Memory B cell (primary cell): ENCODE measurements at regions not wholly inside any gene's neighbourhood (a gene's known extent, or its start where the extent isn't known, plus 50 kb on each side); places are given as distances from the start of the nearest gene placed in this dataset.

Experiments
- ATAC-seq: fragments of 150-1000 bp; cut with Tn5 transposase; 2 replicates; pipeline ENCODE4 v1.10.0; 2021; ENCODE audit warnings: low read depth, mild to moderate bottlenecking, moderate library complexity
- DNase-seq, 2 donors: peaks; one replicate each; pipeline ENCODE4 v3.0.0; 2022; ENCODE audit warnings: low spot score in 2 of 2
- H3K27ac Mint-ChIP-seq: one replicate; pipeline ENCODE4 v1.8.0; 2022; ENCODE audit warnings: mild to moderate bottlenecking, moderate library complexity, mixed read lengths
- H3K27me3 Mint-ChIP-seq: one replicate; pipeline ENCODE4 v1.8.0; 2022; ENCODE audit warnings: mixed read lengths
- H3K36me3 Mint-ChIP-seq: one replicate; pipeline ENCODE4 v1.8.0; 2022; ENCODE audit warnings: mild to moderate bottlenecking, mixed read lengths
- H3K4me1 Mint-ChIP-seq: one replicate; pipeline ENCODE4 v1.8.0; 2022; ENCODE audit warnings: mixed read lengths
- H3K4me3 Mint-ChIP-seq: one replicate; pipeline ENCODE4 v1.8.0; 2022; ENCODE audit warnings: mild to moderate bottlenecking, moderate library complexity, mixed read lengths
- H3K9me3 Mint-ChIP-seq: one replicate; pipeline ENCODE4 v1.8.0; 2022; ENCODE audit warnings: mixed read lengths

DNA sequence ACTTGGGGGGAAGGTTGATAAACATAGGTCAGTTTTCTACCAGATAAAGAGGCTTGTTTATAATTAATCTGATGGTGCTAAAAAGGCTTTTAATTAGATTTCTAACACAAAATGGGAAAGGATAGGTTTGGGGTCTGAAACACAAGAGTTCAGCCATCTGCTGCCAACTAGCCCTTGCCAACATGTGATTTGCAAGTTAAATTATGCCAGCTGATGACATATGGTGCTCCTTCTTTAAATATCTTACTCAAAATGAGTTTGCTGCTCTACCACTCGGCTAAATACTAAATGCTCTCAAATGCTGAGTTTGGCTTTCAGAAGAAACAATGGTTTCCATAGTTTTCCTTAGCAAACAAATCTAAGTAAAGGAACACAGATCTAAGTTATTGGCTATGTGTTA, 557.8 kb upstream of the CCDC54 start:
- Mint-ChIP-seq H3K9me3 (no peaks in the 10 kb centered on the region), H3K36me3 (no peaks in the 10 kb centered on the region), H3K27me3 (peaks cover 2% of the 10 kb centered on the region), H3K27ac (no peak overlapping the region), H3K4me3 (no peak overlapping the region), H3K4me1 (no peaks in the 10 kb centered on the region)
- no peak for ATAC-seq
- DNase-seq, result no peak

DNA sequence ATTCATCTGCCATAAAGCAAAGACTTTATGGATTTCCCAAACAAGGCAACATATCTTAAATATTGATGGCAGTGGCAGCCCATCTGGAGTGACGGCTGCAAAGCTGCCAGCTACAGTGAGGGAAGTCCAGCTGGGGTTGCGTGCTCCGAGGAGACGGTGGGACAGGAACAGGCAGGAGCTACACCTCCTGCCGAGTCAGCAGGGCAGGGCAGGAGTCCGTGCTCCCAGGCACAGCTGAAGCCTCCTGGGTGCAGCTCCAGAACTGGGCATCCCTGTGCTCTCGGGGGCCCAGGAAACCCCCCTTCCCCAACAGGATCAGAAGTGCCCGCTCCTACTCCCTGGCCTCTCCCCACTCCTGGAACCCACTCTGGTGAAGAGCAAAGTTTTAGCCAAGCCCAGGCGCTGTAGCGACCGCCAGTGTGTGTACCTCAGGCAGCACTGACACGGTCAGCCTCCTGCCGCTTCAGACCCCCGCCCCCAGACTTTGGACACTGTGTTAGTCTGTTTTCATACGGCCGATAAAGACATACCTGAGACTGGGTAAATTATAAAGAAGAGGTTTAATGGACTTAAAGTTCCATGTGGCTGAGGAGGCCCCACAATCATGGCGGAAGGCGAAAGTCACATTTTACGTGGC, 556.4 kb upstream of the CCDC54 start:
- no peak for DNase-seq
- no peaks in the 10 kb centered on the region for H3K4me1 Mint-ChIP-seq

DNA sequence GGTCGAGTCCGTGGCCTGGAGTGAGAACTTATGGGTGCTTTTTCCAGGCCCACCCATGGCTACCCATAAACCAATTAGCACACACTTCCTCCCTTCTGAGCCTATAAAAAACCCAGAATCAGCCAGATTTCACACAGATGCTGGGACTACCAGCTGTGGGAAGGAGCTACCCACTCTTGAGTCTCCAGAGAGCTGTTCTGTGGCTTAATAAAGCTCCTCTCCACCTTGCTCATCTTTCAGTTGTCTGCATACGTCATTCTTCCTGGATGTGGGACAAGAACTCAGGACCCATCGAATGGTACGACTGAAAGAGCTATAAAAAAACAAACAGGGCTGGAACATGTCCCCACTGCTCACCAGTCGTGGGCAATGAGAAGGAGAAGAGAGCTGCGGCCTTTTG, 555.4 kb upstream of the CCDC54 start:
- Mint-ChIP-seq H3K4me3 (no peak overlapping the region), H3K27ac (no peak overlapping the region), H3K27me3 (peaks cover 2% of the 10 kb centered on the region), H3K36me3 (no peaks in the 10 kb centered on the region), H3K9me3 (no peaks in the 10 kb centered on the region), H3K4me1 (no peaks in the 10 kb centered on the region)
- DNase-seq (no peak), ATAC-seq (no peak)

More for the DNA sequence above, 556.4 kb upstream of the CCDC54 start:
- no peak overlapping the region for H3K27ac Mint-ChIP-seq
- ATAC-seq, result no peak
- peaks cover 2% of the 10 kb centered on the region for H3K27me3 Mint-ChIP-seq
- no peaks in the 10 kb centered on the region for H3K9me3 Mint-ChIP-seq
- no peak overlapping the region for H3K4me3 Mint-ChIP-seq
- H3K36me3 Mint-ChIP-seq, result no peaks in the 10 kb centered on the region

DNA sequence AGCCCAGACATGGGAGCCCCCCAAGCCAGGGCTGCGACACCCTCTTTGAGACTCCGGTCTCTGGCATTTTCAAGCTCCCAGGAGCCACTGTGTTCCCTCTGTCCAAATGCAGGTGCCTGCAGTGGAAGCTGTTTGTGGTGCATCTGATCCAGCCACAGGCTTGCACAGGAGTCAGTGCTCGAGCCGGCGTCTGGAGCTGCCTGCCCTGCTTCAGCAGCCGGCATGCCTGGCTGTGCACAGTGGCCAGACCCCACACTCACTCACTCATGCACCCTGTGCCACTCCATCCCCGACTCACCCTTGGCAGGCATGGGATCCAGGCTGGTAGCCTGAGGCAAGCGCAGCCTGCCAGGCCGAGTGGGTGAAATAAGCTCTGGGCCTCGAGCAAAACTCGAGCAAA, 555.0 kb upstream of the CCDC54 start:
- H3K9me3 Mint-ChIP-seq, result no peaks in the 10 kb centered on the region
- no peaks in the 10 kb centered on the region for H3K36me3 Mint-ChIP-seq
- ATAC-seq (no peak), DNase-seq (no peak)
- no peak overlapping the region for H3K4me3 Mint-ChIP-seq
- no peak overlapping the region for H3K27ac Mint-ChIP-seq
- H3K27me3 Mint-ChIP-seq, result peaks cover 2% of the 10 kb centered on the region
- H3K4me1 Mint-ChIP-seq, result no peaks in the 10 kb centered on the region

DNA sequence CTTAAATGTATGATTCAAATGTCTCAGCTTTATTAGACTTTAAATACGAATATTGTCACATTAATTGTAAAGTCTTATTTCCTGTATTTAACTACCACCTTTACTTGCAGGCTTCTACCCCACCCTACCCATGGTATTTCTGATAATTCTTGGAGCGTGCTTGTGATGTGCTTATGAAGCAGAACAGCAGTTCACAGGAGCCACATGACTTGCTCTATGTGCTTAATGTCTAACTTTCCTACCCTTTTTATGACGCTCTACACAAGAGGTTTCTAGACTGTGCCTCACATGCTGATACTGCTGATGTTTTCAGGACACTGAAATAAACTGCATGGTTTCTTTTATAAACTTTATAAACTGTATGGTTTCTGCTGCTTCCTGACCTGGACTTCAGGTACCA, 553.5 kb upstream of the CCDC54 start:
- DNase-seq (no peak), ATAC-seq (no peak)
- H3K27ac Mint-ChIP-seq, result no peak overlapping the region
- no peaks in the 10 kb centered on the region for H3K4me1 Mint-ChIP-seq
- peaks cover 1% of the 10 kb centered on the region for H3K27me3 Mint-ChIP-seq
- H3K4me3 Mint-ChIP-seq, result no peak overlapping the region
- no peaks in the 10 kb centered on the region for H3K9me3 Mint-ChIP-seq
- no peaks in the 10 kb centered on the region for H3K36me3 Mint-ChIP-seq

DNA sequence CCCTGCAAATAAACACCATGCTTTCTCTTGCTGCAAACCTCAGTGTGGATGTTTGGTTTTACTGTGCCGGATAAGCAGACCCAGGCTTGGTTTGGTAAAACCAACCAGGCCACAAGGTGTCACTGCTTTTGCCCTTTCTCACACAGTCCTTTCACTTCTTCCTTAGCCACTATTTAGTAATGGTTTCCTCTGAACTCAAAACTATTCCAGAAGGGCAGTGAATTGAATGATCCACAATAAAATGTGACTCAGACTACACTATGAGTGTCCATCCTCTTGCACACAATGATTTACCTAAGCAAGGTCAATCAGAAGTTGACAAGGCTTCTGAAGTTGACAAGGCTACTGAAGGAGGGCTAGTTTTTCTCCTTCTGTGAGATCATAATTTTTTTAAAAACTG, 552.4 kb upstream of the CCDC54 start:
- no peak for ATAC-seq
- peaks cover 1% of the 10 kb centered on the region for H3K27me3 Mint-ChIP-seq
- no peaks in the 10 kb centered on the region for H3K9me3 Mint-ChIP-seq
- no peak for DNase-seq
- no peak overlapping the region for H3K27ac Mint-ChIP-seq
- no peak overlapping the region for H3K4me3 Mint-ChIP-seq
- no peaks in the 10 kb centered on the region for H3K4me1 Mint-ChIP-seq
- no peaks in the 10 kb centered on the region for H3K36me3 Mint-ChIP-seq

DNA sequence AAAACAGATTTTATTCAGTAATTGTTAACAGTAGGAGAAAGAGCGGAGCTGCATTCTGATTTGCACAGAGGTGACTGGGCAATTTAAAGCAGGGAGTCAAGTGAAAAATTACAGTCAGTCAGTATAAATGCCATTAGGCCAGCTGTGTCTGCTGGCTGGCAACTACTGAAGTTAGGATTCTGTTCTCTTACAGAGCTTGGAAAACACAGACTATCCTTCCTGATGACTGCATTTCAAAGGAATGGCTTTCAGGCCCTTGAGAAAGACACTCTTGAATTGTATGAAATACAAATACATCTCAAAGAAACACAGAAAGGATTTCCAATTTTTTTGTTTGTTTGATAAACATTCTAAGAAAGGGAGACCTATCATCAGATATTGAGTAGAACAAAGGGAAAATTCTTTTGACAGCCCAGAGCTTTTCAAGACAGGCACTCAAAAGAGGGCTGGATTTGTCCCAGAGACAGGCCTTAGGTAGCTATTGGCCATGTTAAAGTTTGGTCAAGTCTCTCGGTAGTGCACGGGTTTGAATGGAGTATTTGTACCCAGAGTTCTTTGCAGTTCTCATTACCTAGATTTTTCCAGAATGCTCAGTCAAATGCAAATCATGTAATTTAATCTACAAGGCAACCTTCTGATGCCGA, 551.2 kb upstream of the CCDC54 start:
- H3K9me3 Mint-ChIP-seq, result peaks cover 2% of the 10 kb centered on the region
- H3K4me3 Mint-ChIP-seq, result no peak overlapping the region
- H3K36me3 Mint-ChIP-seq, result no peaks in the 10 kb centered on the region
- DNase-seq, result no peak
- no peak overlapping the region for H3K27ac Mint-ChIP-seq
- H3K27me3 Mint-ChIP-seq, result peaks cover 1% of the 10 kb centered on the region
- H3K4me1 Mint-ChIP-seq, result no peaks in the 10 kb centered on the region
- ATAC-seq, result no peak

DNA sequence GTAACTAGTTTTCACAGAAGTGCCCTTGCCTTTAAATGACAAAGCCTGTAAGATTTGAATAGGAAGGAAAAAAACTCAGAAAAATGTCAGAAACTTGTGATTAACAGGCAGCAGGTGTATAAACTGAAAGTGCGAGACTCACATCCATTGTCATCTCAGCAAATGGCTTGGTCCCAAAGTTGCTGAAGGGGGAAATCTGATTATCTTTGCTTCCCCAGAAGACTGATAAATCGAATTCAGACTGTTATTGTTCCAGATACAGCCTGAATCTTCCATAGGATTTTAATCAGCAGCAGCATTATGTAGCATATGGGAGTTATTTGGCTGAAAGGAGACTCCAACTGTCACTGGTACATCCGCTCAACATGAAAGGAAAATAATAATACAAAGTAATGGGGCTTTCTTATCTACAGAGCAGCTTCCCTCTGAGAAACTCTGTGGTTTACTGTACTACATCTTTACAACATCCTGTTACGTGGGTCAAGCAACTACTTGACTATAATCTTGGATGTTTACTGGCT, 550.4 kb upstream of the CCDC54 start:
- no peak for ATAC-seq
- Mint-ChIP-seq H3K27me3 (no peaks in the 10 kb centered on the region), H3K36me3 (no peaks in the 10 kb centered on the region), H3K27ac (no peak overlapping the region), H3K4me1 (no peaks in the 10 kb centered on the region), H3K4me3 (no peak overlapping the region), H3K9me3 (peaks cover 2% of the 10 kb centered on the region)
- no peak for DNase-seq

DNA sequence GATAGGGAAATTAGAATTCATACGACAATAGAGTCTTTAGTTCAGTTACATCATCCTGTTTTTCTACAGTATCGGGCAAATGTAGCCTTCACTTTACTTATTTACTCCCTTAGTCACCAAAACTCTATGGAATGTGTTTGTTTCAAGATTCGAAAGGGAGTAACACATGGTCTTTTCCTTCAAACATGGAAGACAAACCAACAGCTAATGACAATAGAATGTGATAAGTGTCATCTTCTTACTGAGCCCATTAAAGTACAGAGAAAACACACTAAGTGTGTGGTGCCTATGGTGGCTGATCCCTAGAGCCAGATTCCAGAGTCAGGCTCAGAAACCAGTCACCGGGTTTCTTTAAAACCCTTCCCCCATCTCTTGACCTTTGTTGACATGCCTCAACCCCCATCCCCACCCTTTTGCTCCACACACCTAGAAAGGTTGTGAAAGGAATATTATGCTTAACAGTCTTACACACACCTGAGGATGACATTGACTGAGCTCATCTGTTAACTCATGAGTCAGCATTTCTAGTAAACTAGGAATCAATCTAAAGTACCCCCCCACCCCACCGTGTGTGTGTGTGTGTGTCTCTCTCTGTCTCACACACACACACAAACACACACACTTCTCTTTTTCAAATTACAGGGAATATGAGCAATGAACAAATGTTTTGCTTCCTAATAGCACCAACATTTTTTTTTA, 549.6 kb upstream of the CCDC54 start:
- DNase-seq (no peak), ATAC-seq (no peak)
- Mint-ChIP-seq H3K27me3 (no peaks in the 10 kb centered on the region), H3K4me3 (no peak overlapping the region), H3K4me1 (no peaks in the 10 kb centered on the region), H3K36me3 (no peaks in the 10 kb centered on the region), H3K27ac (no peak overlapping the region), H3K9me3 (peaks cover 3% of the 10 kb centered on the region)

DNA sequence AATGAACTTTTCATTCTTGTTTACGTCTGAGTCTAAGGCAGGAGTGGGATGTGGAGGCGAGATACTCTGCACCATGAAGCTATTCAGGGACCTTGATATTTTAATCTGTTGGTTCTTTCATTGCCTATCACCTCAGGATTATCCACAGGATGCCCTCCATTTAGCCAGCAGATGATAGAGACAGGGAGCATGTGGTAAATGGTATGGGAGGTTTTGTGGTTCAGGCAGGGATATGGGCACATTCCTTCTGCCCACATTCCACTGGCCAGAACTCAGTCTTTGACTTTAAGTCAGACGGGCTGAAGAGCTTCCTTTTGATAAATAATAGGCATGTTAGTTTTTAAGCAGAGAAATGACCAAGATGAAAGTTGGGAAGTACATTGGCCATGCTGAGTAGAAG, 548.0 kb upstream of the CCDC54 start:
- ATAC-seq (no peak), DNase-seq (no peak)
- H3K27me3 Mint-ChIP-seq, result no peaks in the 10 kb centered on the region
- no peak overlapping the region for H3K27ac Mint-ChIP-seq
- no peak overlapping the region for H3K4me3 Mint-ChIP-seq
- no peaks in the 10 kb centered on the region for H3K36me3 Mint-ChIP-seq
- no peaks in the 10 kb centered on the region for H3K4me1 Mint-ChIP-seq
- peaks cover 3% of the 10 kb centered on the region for H3K9me3 Mint-ChIP-seq

DNA sequence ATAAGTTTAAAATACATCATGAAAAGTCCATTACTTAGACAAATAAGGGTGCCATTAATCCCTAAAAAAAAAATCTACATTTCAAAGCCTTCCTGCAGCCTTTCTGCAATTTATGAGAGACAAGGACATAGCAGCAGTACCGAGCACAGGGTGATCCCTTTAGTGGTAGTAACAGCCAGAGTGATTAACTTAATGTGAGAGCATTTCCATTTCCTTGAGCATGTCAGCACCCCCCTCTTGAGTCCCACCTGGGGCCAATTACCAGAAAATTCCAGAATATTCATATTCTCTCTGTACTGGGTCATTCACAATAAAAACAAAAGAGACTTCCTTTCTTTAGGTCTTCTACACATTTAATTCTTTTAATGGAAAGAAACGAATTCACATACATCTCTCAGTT, 546.9 kb upstream of the CCDC54 start:
- Mint-ChIP-seq H3K36me3 (no peaks in the 10 kb centered on the region), H3K4me1 (no peaks in the 10 kb centered on the region), H3K9me3 (peaks cover 3% of the 10 kb centered on the region), H3K4me3 (no peak overlapping the region), H3K27me3 (no peaks in the 10 kb centered on the region), H3K27ac (no peak overlapping the region)
- ATAC-seq (no peak), DNase-seq (no peak)

DNA sequence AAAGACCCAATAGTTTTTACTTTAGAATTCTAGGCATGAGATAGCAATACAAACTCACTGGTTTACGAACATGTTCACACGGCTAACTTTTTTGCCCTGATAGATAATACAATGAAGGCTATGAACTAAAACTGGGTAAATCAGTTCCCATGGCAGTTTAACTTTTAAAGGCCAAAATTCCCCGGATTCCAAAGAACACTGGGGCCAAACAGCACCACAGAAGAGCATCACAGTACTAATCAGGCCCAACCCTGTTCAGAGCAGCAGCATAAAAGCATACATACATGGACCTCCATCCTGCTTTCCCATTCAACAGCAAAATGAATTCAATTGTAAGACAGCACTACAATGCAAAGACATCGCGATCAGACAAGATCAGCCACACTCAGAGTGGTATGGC, 540.3 kb upstream of the CCDC54 start:
- ATAC-seq, result no peak
- H3K27me3 Mint-ChIP-seq, result peaks cover 2% of the 10 kb centered on the region
- peaks cover 1% of the 10 kb centered on the region for H3K9me3 Mint-ChIP-seq
- no peak overlapping the region for H3K27ac Mint-ChIP-seq
- H3K36me3 Mint-ChIP-seq, result no peaks in the 10 kb centered on the region
- DNase-seq, result no peak
- H3K4me1 Mint-ChIP-seq, result no peaks in the 10 kb centered on the region
- no peak overlapping the region for H3K4me3 Mint-ChIP-seq

DNA sequence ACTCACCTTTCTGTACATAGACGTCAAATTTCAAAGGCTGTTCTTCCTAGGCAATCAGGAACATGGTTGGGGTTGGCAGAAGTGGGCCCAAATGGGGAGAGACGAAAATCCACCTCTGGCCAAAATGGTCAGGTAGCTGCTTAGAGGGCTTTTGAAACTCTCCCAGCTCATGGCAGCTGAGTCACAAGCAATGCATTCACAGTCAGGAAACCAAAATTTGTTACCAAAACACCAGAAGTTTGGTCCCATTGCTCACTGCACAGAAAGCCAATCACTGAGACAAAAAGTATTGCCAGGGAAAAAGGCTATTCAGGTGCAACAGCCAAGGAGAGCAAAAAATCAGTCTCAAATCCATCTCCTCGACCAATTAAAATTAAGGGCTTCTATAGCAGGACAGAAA, 539.6 kb upstream of the CCDC54 start:
- H3K27ac Mint-ChIP-seq, result no peak overlapping the region
- no peak overlapping the region for H3K4me3 Mint-ChIP-seq
- H3K36me3 Mint-ChIP-seq, result no peaks in the 10 kb centered on the region
- no peaks in the 10 kb centered on the region for H3K4me1 Mint-ChIP-seq
- ATAC-seq, result no peak
- no peak for DNase-seq
- H3K9me3 Mint-ChIP-seq, result no peaks in the 10 kb centered on the region
- H3K27me3 Mint-ChIP-seq, result peaks cover 2% of the 10 kb centered on the region

DNA sequence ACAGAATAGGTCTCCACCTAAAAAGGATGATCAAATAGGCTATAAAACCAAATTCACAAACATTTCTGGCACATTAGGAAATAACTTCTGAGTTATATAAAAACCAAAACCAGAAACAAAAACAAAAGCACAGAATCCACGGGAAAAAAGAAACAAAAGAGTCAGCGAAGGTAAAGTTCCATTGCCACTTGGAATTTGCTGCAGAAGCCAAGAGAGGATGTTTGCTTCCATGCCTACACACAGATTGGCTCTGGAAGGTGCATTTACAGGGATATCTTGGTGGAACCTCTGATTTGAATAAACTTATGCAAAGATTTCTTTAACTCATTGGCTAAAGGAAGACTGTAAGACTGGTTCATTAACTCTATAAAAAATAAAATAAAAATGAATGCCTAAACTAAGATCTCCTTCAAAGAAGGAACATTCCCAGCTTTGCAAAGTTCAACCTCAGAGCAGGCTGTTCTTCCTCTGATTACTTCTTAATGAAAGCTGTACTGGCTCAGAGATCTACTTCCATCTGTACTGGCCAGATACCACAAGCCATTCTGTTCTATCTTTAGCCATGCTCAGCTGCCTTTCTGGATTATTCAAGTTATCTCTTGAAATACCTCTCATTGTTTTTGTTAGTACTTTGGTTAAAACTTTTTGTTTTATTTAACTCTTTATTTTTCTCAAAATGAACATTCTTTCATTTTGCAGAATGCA, 537.5 kb upstream of the CCDC54 start:
- H3K27ac Mint-ChIP-seq, result no peak overlapping the region
- no peaks in the 10 kb centered on the region for H3K4me1 Mint-ChIP-seq
- no peak overlapping the region for H3K4me3 Mint-ChIP-seq
- ATAC-seq (no peak), DNase-seq (no peak)
- no peaks in the 10 kb centered on the region for H3K36me3 Mint-ChIP-seq
- peaks cover 2% of the 10 kb centered on the region for H3K27me3 Mint-ChIP-seq
- H3K9me3 Mint-ChIP-seq, result peaks cover 2% of the 10 kb centered on the region
